Tibial nerve (tissue), 4 donors: ENCODE measurements at regions not wholly inside any gene's neighbourhood (a gene's known extent, or its start where the extent isn't known, plus 50 kb on each side); places are given as distances from the start of the nearest gene placed in this dataset.

Experiments
- CTCF ChIP-seq, 5 experiments: fragments of 200-600 bp in 3 of 5; fragments of 450-650 bp in 2 of 5; sonication (generic) in 3 of 5; IDR thresholded peaks; one replicate each; pipeline ENCODE4 v1.5.1; 2016 to 2019; ENCODE audit warnings: antibody characterized with exemption in 5 of 5, mild to moderate bottlenecking in 3 of 5, moderate library complexity in 2 of 5
- EP300 ChIP-seq, 2 donors: sonication (generic); formaldehyde crosslinking; IDR thresholded peaks; one replicate each; pipeline ENCODE4 v1.6.1; 2017; ENCODE audit warnings: antibody characterized with exemption in 2 of 2, mild to moderate bottlenecking in 1 of 2

- TF ChIP-seq CTCF (IDR thresholded peaks at IDR 0.05) (no peak), EP300 (IDR thresholded peaks at IDR 0.05) (no peak)
Observed at GRCh38 chr14:26344596-26344995, 253.2 kb downstream of the NOVA1 start.
